ENCODE measurements at regions not wholly inside any gene's neighbourhood (a gene's known extent, or its start where the extent isn't known, plus 50 kb on each side); places are given as distances from the start of the nearest gene placed in this dataset.
"Not testable (repeated sequence)": the region's sequence is repeated elsewhere in the genome, so short reads cannot be mapped to it uniquely, and the experiment has no call there.

GRCh38 chr6:21334651-21335050, 258.9 kb upstream of the SOX4 start:
- DNase-seq (ENCODE audit: low read depth) = no peak

- no peak for DNase-seq (ENCODE audit: low read depth)
These were observed 258.0 kb upstream of the SOX4 start for GRCh38 chr6:21335591-21335990.

DNA sequence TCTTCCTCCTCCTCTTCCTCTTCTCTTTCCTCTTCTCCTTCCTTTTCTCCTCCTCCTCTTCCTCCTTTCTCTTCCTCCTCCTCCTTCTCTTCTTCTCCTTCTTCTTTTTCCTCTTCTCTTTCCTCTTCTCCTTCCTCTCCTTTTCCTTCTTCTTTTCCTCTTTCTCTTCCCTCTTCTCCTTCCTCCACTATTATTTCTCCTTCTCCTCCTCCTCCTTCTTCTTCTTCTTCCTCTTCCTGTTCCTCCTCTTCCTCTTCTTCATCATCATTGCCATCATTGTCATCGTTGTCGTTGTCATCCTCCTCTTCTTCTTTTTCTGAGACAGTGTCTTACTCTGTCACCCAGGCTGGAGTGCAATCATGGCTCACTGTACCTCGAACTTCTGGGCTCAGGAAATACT, 256.3 kb upstream of the SOX4 start:
- DNase-seq (ENCODE audit: low read depth) = no peak

- DNase-seq (ENCODE audit: low read depth) = no peak
These were observed 253.0 kb upstream of the SOX4 start for GRCh38 chr6:21340573-21340972.

- DNase-seq (ENCODE audit: low read depth) = no peak
These were observed 251.6 kb upstream of the SOX4 start for GRCh38 chr6:21341910-21342309.

- DNase-seq (ENCODE audit: low read depth) = no peak
These were observed 251.1 kb upstream of the SOX4 start for GRCh38 chr6:21342501-21342900.

GRCh38 chr6:21345704-21346103, 247.8 kb upstream of the SOX4 start:
- DNase-seq (ENCODE audit: low read depth) = not testable (repeated sequence)

- DNase-seq (ENCODE audit: low read depth) = no peak
These were observed 245.4 kb upstream of the SOX4 start for GRCh38 chr6:21348146-21348503.

GRCh38 chr6:21348504-21349195, 244.9 kb upstream of the SOX4 start:
- peak; percentile 45 for DNase-seq (ENCODE audit: low read depth)

DNA sequence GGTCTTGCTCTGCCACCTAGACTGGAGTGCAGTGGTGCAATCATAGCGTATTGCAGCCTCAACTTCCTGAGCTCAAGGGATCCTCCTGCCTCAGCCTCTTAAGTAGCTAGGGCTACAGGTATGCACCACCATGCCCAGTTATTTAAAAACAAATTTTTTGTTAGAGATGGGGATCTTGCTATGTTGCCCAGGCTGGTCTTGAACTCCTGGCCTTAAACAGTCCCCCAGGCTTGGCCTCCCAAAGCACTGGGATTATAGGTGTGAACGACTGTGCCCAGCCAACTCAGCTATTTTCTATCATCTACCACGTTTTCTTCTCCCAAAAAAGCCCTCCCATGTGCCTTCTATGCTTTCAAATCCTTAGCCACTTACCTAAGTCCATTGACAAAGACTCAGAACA, 243.7 kb upstream of the SOX4 start:
- DNase-seq (ENCODE audit: low read depth) = no peak

- DNase-seq (ENCODE audit: low read depth) = no peak
These were observed 242.6 kb upstream of the SOX4 start for GRCh38 chr6:21350926-21351325.

- DNase-seq (ENCODE audit: low read depth) = no peak
These were observed 241.4 kb upstream of the SOX4 start for GRCh38 chr6:21352131-21352530.

DNA sequence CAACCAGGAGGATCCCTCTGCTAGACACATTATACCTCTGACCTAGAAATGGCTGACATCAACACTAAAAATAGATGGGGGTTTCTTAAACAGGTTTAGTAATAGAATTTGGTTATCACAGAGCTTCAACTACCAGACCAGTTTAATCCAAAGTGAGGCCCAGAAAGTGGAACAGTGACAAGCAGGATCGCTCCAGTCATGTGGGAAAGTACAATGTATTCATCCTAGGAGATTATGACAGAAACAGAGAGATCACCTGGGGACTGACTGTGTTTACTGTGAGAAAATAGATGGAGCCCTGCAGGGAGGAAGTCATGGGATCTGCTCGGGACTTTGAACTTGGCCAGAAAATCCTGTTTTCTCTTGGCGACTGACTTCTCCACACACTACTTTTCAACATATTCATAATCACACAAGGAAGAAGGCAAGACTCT, 238.7 kb upstream of the SOX4 start:
- no peak for DNase-seq (ENCODE audit: low read depth)

DNA sequence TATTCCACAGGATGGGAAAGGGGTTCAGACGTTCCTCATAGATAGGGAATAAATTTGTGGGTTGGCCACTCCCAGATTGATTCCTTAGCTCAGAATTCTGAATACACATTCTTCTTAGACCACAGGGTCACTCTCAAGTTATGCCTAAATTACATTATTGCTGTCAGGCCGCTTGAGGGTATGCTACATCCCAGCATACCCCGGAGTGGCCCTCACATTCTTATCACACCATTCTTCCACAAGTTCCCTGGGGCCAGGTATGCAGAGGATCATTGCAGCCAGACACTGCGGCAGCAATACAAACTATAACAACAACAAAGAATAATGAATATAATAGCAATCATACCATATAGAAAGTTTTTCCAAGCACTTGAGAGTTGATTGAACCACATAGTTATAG, 237.9 kb upstream of the SOX4 start:
- DNase-seq (ENCODE audit: low read depth) = no peak

DNA sequence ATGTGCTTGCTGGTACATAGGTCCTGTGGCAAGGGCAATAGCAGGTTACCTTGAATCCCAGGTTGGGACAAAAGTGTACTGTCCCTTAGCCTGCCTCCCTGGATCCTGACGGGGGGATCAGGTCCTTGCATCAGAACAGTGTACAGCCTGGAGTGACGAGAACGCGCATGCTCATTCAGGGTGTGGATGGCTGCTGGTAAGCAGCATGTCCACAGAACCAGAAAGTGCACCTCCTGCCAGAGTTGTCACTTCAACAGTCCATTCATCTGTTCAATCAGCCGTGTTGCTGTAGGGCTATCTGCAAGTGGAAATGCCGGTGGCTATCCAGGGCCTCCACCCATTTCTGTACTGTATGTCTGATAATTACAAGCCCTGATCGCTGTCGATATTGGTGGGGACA, 236.3 kb upstream of the SOX4 start:
- no peak for DNase-seq (ENCODE audit: low read depth)

DNA sequence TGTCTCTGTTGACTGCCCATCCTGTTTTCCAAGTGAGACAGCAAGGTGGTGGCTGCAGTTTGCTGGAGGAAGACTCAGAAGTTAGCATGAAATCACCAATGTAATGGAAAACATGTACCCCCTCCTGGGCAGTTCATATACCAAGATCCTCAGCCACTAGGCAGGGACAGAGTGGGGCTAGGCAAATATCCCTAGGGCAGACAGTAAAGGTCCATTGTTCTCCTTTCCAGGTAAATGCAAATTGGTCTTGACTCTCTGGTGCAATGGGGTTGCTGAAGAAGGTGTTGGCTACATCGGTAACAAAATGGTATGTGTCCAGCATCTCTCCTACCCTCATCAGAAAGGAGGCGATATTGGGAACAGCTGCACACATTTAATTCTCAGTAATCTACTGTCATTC, 233.6 kb upstream of the SOX4 start:
- DNase-seq (ENCODE audit: low read depth) = no peak

DNA sequence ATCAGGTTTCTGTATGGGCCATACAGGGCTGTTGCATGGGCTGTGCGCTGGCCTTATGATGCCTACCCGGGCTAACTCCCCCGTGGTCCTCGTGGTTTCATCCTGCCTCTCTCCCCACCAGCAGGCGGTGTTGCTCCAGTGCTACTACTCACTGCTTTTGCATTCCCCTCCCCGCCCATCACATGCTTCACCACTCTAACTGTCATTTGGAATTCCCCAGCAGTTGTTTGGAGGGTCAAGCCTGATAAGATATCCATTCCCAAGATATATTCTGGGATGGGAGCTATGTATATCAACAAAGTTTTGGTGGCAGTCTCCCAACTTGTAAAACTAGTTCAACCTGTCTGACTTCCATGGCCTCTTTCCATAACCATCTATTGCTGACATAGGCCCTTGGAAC, 233.2 kb upstream of the SOX4 start:
- no peak for DNase-seq (ENCODE audit: low read depth)

- DNase-seq (ENCODE audit: low read depth) = no peak
These were observed 226.4 kb upstream of the SOX4 start for GRCh38 chr6:21367148-21367547.

GRCh38 chr6:21367649-21368154, 225.8 kb upstream of the SOX4 start:
- no peak for DNase-seq (ENCODE audit: low read depth)

- no peak for DNase-seq (ENCODE audit: low read depth)
These were observed 222.5 kb upstream of the SOX4 start for GRCh38 chr6:21371061-21371460.

DNA sequence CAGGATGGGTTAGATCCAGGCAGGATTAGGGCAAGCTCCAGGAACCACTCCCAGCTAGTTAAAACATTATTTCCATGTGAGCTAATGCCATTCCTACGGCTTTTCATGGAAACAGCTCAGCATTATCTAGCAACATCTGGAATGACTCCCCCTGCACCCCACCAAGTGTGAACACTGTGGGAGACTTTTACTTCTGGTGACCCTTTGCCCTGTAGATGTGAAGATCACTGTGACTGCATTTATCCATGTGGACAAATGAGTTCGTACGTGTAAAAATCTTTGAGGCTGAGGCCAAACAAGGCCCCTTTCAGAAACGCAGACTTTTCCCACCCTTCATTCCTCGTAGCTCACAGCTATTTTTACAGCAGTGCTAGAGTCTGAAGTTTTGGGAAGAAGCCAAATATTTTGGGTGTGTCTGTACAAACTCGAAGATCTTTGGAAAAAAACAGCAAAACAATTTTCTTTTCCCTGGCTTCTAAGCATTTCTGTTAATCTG, 221.8 kb upstream of the SOX4 start:
- DNase-seq (ENCODE audit: low read depth) = peak; percentile 7

DNA sequence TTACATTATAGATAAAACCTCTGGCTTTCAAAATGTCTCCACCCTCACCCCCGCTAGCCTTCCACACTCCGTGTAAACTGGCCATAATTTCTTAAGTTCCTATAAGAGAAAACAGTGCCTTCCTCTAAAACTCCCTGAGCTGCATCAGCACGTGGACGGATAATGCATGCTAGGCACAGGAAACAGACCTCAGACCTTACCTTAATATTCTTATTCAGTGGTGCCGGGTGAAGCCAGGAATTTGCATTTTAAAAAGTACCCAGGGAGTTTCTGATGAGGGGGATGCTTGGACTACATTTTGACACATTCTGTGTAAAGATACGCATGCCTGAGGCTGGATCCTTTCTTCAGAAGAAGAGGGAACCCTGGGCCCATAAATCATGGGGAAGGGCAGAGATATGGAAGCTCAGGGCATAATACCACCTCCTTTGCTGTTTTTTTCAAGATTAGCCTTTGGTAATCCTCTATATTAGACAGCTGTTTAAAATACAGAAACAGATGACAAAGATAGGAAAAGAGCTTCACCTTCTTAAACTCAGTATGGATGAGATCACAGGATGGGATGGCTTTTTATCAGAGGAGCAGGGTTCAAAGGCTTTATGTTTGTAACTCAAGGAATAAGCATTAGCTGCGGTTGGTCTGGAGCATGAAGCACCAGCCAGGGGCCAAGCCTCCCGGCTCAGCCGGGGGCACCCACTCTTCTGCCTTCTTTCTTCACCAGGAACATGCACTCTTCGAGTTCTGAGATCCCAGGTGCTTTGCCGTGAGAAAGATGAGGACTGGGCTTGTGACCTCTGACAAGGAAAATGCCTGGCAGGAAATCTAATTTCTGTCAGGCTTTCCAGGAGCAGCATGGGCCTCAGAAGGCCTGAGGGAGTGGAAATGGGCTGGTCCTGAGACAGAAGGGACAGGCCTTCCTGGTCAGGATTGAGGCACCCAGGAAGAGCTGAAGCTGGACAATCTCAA, 218.1 kb upstream of the SOX4 start:
- DNase-seq (ENCODE audit: low read depth) = no peak

GRCh38 chr6:21377356-21377755, 216.2 kb upstream of the SOX4 start:
- DNase-seq (ENCODE audit: low read depth) = no peak

Measured in fibroblast of gingiva (primary cell).